SK-N-SH treated with all-trans-retinoic acid at 6 μM for 48 hours (cell line): ENCODE measurements at regions not wholly inside any gene's neighbourhood (a gene's known extent, or its start where the extent isn't known, plus 50 kb on each side); places are given as distances from the start of the nearest gene placed in this dataset.
"Not testable (repeated sequence)": the region's sequence is repeated elsewhere in the genome, so short reads cannot be mapped to it uniquely, and the experiment has no call there.

Experiments
- ARNTL ChIP-seq: fragments of 450-650 bp; formaldehyde crosslinking; IDR thresholded peaks from 2 replicates; pipeline ENCODE4 v1.5.0; 2020; ENCODE audit warnings: low read depth, mild to moderate bottlenecking, moderate library complexity, borderline replicate concordance
- CSDC2 ChIP-seq: fragments of 250-450 bp; sonication (Bioruptor Pico); IDR thresholded peaks from 2 replicates; pipeline ENCODE4 v1.5.0; 2020; ENCODE audit warnings: mild to moderate bottlenecking, moderate library complexity
- PPARA ChIP-seq: fragments of 250-450 bp; sonication (Bioruptor Pico); IDR thresholded peaks from 2 replicates; pipeline ENCODE4 v1.5.0; 2020; ENCODE audit warnings: mild to moderate bottlenecking, borderline replicate concordance
- RARB ChIP-seq: fragments of 250-450 bp; sonication (Bioruptor Pico); IDR thresholded peaks from 2 replicates; pipeline ENCODE4 v1.8.0; 2021; ENCODE audit warnings: mild to moderate bottlenecking, moderate library complexity
- TOX ChIP-seq: fragments of 250-450 bp; sonication (Bioruptor Pico); IDR thresholded peaks from 2 replicates; pipeline ENCODE4 v1.8.0; 2021; ENCODE audit warnings: mild to moderate bottlenecking, moderate library complexity, borderline replicate concordance
- ZFP3 ChIP-seq: fragments of 250-450 bp; sonication (Bioruptor Pico); IDR thresholded peaks from 2 replicates; pipeline ENCODE4 v1.5.0; 2020; ENCODE audit warnings: mild to moderate bottlenecking, moderate library complexity
- ZFP30 ChIP-seq: fragments of 450-650 bp; formaldehyde crosslinking; IDR thresholded peaks from 2 replicates; pipeline ENCODE4 v1.5.0; 2022; ENCODE audit warnings: mild to moderate bottlenecking, moderate library complexity
- ZNF70 ChIP-seq: fragments of 450-650 bp; formaldehyde crosslinking; IDR thresholded peaks from 2 replicates; pipeline ENCODE4 v1.5.0; 2020; ENCODE audit warnings: mild to moderate bottlenecking, moderate library complexity
- ZNF8 ChIP-seq: fragments of 450-650 bp; formaldehyde crosslinking; IDR thresholded peaks from 2 replicates; pipeline ENCODE4 v1.5.0; 2020; ENCODE audit warnings: mild to moderate bottlenecking, moderate library complexity
- TF ChIP-seq, protein P1 (sequence below): fragments of 250-450 bp; sonication (Bioruptor Pico); IDR thresholded peaks from 2 replicates; pipeline ENCODE4 v1.5.0; 2020; ENCODE audit warnings: mild to moderate bottlenecking, moderate library complexity
- TF ChIP-seq, protein P2 (sequence below): fragments of 250-450 bp; sonication (Bioruptor Pico); IDR thresholded peaks from 2 replicates; pipeline ENCODE4 v1.8.0; 2020; ENCODE audit warnings: mild to moderate bottlenecking, moderate library complexity, borderline replicate concordance
- TF ChIP-seq, protein P3 (sequence below): fragments of 250-450 bp; sonication (Bioruptor Pico); IDR thresholded peaks from 2 replicates; pipeline ENCODE4 v1.8.0; 2021; ENCODE audit warnings: low read depth, mild to moderate bottlenecking, moderate library complexity, borderline replicate concordance
- TF ChIP-seq, protein P4 (sequence below): fragments of 250-450 bp; sonication (Bioruptor Pico); IDR thresholded peaks from 2 replicates; pipeline ENCODE4 v1.5.1; 2020; ENCODE audit warnings: low read depth, mild to moderate bottlenecking, moderate library complexity

DNA sequence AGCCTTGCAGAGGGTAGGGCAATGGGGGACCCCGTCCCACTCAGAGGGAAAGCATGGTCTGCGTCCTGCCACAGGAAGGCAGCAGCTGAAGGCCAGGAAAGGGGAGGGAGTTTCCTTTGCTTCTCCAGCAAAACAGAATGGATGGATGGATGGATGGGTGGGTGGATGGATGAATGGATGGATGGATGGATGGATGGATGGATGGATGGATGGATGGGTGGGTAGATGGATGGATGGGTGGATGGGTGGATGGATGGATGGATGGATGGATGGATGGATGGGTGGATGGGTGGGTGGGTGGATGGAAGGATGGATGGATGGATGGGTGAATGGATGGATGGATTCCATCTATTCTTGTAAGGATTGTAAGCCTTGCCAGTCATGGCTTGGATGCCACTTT lies 59.3 kb upstream of the TMPRSS2 start:
- TF ChIP-seq, protein P1, sequence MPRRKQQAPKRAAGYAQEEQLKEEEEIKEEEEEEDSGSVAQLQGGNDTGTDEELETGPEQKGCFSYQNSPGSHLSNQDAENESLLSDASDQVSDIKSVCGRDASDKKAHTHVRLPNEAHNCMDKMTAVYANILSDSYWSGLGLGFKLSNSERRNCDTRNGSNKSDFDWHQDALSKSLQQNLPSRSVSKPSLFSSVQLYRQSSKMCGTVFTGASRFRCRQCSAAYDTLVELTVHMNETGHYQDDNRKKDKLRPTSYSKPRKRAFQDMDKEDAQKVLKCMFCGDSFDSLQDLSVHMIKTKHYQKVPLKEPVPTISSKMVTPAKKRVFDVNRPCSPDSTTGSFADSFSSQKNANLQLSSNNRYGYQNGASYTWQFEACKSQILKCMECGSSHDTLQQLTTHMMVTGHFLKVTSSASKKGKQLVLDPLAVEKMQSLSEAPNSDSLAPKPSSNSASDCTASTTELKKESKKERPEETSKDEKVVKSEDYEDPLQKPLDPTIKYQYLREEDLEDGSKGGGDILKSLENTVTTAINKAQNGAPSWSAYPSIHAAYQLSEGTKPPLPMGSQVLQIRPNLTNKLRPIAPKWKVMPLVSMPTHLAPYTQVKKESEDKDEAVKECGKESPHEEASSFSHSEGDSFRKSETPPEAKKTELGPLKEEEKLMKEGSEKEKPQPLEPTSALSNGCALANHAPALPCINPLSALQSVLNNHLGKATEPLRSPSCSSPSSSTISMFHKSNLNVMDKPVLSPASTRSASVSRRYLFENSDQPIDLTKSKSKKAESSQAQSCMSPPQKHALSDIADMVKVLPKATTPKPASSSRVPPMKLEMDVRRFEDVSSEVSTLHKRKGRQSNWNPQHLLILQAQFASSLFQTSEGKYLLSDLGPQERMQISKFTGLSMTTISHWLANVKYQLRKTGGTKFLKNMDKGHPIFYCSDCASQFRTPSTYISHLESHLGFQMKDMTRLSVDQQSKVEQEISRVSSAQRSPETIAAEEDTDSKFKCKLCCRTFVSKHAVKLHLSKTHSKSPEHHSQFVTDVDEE (CRISPR knock-in tag), result not testable (repeated sequence)
- TF ChIP-seq TOX, ZFP3, RARB, ZNF70, ARNTL, CSDC2, ZFP30, PPARA, ZNF8 (CRISPR knock-in tag): not testable (repeated sequence)
- TF ChIP-seq, protein P2, sequence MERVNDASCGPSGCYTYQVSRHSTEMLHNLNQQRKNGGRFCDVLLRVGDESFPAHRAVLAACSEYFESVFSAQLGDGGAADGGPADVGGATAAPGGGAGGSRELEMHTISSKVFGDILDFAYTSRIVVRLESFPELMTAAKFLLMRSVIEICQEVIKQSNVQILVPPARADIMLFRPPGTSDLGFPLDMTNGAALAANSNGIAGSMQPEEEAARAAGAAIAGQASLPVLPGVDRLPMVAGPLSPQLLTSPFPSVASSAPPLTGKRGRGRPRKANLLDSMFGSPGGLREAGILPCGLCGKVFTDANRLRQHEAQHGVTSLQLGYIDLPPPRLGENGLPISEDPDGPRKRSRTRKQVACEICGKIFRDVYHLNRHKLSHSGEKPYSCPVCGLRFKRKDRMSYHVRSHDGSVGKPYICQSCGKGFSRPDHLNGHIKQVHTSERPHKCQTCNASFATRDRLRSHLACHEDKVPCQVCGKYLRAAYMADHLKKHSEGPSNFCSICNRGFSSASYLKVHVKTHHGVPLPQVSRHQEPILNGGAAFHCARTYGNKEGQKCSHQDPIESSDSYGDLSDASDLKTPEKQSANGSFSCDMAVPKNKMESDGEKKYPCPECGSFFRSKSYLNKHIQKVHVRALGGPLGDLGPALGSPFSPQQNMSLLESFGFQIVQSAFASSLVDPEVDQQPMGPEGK, result not testable (repeated sequence)
- TF ChIP-seq, protein P3, sequence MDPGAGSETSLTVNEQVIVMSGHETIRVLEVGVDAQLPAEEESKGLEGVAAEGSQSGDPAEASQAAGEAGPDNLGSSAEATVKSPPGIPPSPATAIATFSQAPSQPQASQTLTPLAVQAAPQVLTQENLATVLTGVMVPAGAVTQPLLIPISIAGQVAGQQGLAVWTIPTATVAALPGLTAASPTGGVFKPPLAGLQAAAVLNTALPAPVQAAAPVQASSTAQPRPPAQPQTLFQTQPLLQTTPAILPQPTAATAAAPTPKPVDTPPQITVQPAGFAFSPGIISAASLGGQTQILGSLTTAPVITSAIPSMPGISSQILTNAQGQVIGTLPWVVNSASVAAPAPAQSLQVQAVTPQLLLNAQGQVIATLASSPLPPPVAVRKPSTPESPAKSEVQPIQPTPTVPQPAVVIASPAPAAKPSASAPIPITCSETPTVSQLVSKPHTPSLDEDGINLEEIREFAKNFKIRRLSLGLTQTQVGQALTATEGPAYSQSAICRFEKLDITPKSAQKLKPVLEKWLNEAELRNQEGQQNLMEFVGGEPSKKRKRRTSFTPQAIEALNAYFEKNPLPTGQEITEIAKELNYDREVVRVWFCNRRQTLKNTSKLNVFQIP (CRISPR knock-in tag), result not testable (repeated sequence)
- TF ChIP-seq, protein P4, sequence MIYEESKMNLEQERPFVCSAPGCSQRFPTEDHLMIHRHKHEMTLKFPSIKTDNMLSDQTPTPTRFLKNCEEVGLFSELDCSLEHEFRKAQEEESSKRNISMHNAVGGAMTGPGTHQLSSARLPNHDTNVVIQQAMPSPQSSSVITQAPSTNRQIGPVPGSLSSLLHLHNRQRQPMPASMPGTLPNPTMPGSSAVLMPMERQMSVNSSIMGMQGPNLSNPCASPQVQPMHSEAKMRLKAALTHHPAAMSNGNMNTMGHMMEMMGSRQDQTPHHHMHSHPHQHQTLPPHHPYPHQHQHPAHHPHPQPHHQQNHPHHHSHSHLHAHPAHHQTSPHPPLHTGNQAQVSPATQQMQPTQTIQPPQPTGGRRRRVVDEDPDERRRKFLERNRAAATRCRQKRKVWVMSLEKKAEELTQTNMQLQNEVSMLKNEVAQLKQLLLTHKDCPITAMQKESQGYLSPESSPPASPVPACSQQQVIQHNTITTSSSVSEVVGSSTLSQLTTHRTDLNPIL (CRISPR knock-in tag), result not testable (repeated sequence)
